Right lobe of liver (tissue), 4 donors: ENCODE measurements at regions not wholly inside any gene's neighbourhood (a gene's known extent, or its start where the extent isn't known, plus 50 kb on each side); places are given as distances from the start of the nearest gene placed in this dataset.

Experiments used
- CTCF ChIP-seq, 4 donors: fragments of 200-600 bp in 3 of 4; fragments of 450-650 bp in 1 of 4; IDR thresholded peaks; one replicate each; pipeline versions ENCODE4 v1.5.1 to v1.8.0; 2016 to 2022; ENCODE audit warnings: antibody characterized with exemption in 4 of 4, mild to moderate bottlenecking in 2 of 4
- POLR2A ChIP-seq: fragments of 450-650 bp; IDR thresholded peaks from one replicate; pipeline ENCODE4 v1.6.1; 2017; ENCODE audit warnings: antibody characterized with exemption, mild to moderate bottlenecking
- donor health status: DM: no; HTN: no; CAD: no.
- donor health status: DM: no; HTN: no; CAD: no.
- donor health status: DM: no; HTN: yes; CAD: no.

- no peak for TF ChIP-seq CTCF (IDR thresholded peaks at IDR 0.05)
- no peak for TF ChIP-seq POLR2A
These were observed 90.5 kb downstream of the MRPL46 start for GRCh38 chr15:88376574-88377174.
